RCC 7860 (cell line): ENCODE measurements at regions not wholly inside any gene's neighbourhood (a gene's known extent, or its start where the extent isn't known, plus 50 kb on each side); places are given as distances from the start of the nearest gene placed in this dataset.
A peak's percentile ranks its signal among the peaks of the same experiment; 100 is the strongest.
"Not testable (repeated sequence)": the region's sequence is repeated elsewhere in the genome, so short reads cannot be mapped to it uniquely, and the experiment has no call there.

Experiments
- DNase-seq: peaks from one replicate; pipeline ENCODE4 v3.0.0-alpha.2; 2015; ENCODE audit warnings: low spot score
- FAIRE-seq: peaks from 2 replicates; lab custom pipeline; 2012; peaks lifted over from hg19 to GRCh38; lab: Jason Lieb, UNC

DNA sequence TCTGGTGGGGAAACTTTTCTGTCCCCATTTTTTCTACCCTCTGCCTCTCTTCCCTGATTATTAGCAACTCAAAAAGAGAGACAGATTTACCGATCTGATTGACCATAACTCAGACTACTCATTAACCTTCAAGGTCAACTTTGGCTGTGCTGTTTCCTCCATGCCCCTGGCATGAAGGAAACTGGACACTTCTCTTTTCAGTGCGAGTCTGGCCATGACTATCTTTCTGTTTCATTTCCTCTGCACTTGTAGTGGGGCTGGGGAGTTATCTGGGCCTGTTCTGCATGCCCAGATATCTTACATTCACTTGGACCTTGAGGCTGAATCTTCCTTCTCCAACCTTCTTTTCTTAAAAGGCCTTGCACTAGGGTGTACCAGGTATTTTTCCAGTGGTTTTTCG is 76.9 kb upstream of the SLCO2A1 start:
- DNase-seq (no peak), FAIRE-seq (no peak)

DNA sequence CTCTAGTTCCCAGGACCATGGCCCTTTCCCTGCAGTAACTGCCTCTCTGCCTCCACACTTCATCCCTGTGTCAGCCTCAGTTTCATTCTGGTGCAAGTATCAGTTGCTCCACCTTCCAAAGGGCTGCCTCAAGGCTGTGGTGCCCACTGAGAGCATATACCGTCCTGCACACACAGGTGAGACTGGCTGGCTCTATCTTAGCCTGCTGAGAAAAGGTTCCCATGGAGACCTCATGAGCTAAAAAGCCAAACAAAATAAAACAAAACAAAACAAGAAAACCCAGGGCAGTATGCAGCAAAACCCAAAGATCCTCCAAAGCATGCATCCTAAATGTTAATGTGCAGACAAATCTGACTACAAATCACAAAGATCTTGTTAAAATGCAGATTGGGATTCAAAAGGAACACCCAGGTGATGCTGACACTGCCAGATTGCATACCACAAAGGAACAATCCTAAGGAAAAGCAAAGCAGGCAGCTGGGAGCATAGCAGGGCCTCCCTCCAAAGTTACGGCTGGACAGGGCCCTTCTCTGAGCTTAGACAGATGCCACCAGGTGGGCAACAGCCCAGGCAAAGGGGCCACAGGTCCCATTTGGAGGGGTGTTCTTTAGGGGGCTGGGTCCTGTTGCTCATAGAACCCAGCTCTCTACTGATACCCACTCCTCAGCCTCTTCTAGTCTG is 76.3 kb upstream of the SLCO2A1 start:
- DNase-seq (no peak), FAIRE-seq (no peak)

DNA sequence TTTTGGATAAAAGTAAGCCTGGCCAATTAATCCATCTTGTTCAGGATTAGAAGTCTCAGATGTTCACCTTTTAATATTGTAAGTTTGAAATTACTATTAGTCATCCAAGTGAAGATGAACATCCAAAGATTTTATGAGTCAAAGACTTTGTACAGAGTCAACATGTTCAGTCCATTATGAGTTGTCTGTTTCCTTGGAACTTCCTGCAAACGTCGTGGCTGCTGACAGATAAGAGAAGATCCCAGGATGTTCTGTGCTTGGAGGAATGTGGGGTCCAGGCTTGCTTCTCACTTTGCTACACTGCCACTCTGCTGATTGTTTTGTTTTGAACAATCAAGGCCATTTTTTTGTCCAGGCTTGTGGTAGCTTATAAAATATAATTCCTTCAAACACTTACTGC is 74.3 kb upstream of the SLCO2A1 start:
- FAIRE-seq: no peak
- no peak for DNase-seq

- FAIRE-seq (no peak), DNase-seq (no peak)
Measured at GRCh38 chr3:134103470-134103869, 73.7 kb upstream of the SLCO2A1 start.

GRCh38 chr3:134102976-134103375 is 73.3 kb upstream of the SLCO2A1 start:
- FAIRE-seq: no peak
- DNase-seq: no peak

DNA sequence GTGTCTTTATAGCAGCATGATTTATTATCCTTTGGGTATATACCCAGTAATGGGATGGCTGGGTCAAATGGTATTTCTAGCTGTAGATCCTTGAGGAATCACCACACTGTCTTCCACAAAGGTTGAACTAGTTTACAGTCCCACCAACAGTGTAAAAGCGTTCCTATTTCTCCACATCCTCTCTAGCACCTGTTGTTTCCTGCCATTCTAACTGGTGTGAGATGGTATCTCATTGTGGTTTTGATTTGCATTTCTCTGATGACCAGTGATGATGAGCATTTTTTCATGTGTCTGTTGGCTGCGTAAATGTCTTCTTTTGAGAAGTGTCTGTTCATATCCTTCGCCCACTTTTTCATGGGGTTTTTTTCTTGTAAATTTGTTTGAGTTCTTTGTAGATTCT is 66.5 kb upstream of the SLCO2A1 start:
- DNase-seq, FAIRE-seq: not testable (repeated sequence)

GRCh38 chr3:134095005-134095404 is 65.3 kb upstream of the SLCO2A1 start:
- DNase-seq (no peak), FAIRE-seq (no peak)

- DNase-seq (no peak), FAIRE-seq (no peak)
Measured at GRCh38 chr3:134094491-134094890, 64.8 kb upstream of the SLCO2A1 start.

GRCh38 chr3:134093956-134094355 is 64.2 kb upstream of the SLCO2A1 start:
- peak; percentile 16 for DNase-seq
- FAIRE-seq: no peak

DNA sequence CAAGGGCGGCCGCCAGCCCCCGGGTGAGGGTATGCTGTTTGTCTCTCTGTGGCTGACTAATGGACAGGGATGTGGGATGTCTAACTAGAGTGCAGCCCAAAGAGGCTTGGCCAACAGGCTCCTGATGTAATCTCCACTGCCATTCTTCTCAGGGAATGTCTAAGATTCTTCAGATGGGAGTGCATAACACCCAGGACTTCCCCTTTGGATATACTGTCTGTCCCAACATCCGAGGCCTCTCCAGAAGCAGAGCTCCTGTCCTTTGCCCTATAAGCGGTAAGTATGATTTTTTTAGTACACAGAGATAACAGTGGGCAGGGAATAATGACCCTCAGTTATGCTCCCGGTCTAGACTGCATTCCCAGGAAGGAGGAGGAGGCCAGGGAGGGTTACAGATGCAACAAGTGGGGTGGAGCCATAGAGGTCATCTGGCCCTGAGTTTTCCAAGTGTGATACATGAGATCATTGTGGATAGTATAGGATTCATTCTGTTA is 62.5 kb upstream of the SLCO2A1 start:
- FAIRE-seq (no peak), DNase-seq (no peak)

GRCh38 chr3:134090031-134090430 is 60.3 kb upstream of the SLCO2A1 start:
- FAIRE-seq: no peak
- no peak for DNase-seq

GRCh38 chr3:134087060-134087974 is 57.6 kb upstream of the SLCO2A1 start:
- DNase-seq (no peak), FAIRE-seq (no peak)

DNA sequence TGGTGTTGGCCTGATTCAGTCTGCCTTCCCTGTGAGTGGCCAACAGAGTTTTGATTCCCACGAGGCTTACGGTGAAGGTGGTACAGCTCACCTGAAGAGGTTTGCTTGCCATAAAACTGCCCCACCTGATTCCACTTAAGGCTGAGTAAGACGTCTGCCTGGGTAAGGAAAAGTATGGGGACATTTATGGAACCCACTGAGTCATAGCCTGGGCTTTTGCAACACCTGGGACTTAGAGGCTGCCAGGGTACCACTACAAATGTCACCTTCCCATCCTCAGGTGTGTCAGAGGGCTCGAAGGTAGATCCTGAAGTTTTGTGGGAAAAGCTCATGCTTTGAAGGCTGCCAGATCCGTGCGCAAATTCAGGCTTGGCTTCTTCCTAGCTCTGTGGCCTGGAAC is 56.9 kb upstream of the SLCO2A1 start:
- FAIRE-seq: no peak
- no peak for DNase-seq

- DNase-seq (no peak), FAIRE-seq (no peak)
Measured at GRCh38 chr3:134085034-134085775, 55.5 kb upstream of the SLCO2A1 start.

- FAIRE-seq (no peak), DNase-seq (no peak)
Measured at GRCh38 chr3:134084242-134084950, 54.7 kb upstream of the SLCO2A1 start.

DNA sequence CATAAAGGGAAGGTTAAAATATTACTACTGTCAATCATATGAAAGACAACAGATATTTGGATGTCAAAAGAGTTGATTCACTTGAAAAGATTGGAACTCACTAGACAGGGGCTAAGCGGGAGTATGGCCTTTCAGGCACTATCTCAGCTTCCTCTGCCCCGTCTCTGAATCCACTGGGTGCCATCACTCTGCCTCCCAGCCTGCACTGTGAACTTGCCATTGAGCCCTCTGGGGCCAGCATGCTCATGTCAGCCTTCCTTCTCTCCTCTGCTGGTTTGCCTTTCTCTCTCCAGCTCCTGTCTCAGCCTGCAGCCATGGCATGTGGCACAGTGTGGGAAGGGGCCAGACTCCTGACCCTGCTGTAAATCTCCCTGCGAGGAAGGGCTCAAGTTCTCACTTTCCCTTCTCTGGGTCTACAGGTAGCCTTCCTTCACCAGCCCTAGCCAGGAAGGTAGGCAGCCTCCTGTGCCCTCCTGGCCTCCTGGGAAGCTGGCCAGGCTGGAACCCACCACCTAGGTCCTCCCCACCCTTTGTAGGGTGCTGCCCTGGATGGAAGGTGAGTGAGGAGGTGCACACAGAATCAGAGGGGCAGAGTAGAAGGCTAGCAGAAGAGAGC is 54.0 kb upstream of the SLCO2A1 start:
- no peak for DNase-seq
- FAIRE-seq: no peak

DNA sequence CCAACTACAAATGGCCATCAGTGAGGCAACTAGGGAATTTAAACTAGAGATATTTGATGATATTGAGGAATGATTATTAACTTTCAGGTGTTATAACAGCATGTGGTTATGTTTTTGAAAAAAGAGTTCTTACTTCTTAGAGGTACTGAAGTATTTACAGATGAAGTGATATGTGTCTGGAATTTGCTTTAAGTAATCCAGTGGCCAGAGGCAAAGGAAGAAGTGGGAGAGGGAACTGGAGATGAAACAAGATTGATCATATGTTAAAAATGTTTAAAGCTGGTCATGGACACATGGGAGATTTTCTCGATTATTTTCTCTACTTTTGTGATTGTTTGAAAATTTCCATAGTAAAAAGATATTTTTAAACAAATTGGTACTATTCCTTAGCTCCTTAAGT is 53.3 kb upstream of the SLCO2A1 start:
- DNase-seq: no peak
- no peak for FAIRE-seq

GRCh38 chr3:134082582-134082981 is 52.9 kb upstream of the SLCO2A1 start:
- no peak for DNase-seq
- FAIRE-seq: no peak

DNA sequence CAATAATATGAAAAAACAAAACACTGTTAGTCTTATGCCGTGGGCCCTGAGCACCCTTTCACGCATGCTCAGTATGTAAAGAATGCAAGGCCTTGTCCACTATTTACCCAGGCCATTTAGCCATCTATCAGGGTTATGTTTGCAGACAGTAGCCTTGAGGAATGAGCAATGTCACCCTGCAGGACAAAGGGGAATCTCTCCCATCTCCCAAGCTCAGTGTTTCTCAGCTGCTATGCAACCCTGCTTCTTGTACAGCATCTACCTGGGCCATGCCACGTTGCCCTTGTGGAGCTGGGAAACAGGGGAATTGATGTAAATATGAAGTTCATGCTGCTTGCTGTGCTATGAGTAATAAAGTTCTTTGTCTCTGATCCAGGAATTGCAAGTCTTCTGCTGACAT is 51.5 kb upstream of the SLCO2A1 start:
- DNase-seq (no peak), FAIRE-seq (no peak)

DNA sequence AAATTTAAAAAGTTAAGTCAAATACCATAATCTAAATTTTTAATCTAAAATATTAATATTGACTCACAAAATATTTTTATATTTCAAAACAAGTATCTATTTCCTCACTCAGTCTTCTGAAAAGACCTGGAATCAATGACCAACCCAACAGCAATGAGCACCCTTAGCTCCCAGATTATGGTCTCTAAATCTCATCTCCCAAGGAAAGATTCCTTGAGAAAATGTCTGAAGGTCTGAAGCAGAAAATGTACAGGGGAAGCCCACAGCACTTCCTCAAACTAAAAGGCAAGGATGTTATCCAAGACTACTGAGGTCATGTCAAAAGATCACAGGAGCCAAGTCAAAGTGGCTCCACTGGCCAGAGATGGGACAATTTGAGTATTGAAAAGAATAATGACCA is 51.0 kb upstream of the SLCO2A1 start:
- DNase-seq: no peak
- no peak for FAIRE-seq
